Smooth muscle cell (in vitro differentiated cells): ENCODE measurements at regions not wholly inside any gene's neighbourhood (a gene's known extent, or its start where the extent isn't known, plus 50 kb on each side); places are given as distances from the start of the nearest gene placed in this dataset.

ENCODE experiments used
- DNase-seq: peaks from one replicate; lab custom pipeline; 2025; ENCODE audit not compliant: unreplicated experiment; lab: John Stamatoyannopoulos, UW
- H2AFZ ChIP-seq: fragments of 200-600 bp; sonication (generic); 2 replicates; pipeline ENCODE4 v1.6.0; 2016; ENCODE audit warnings: antibody characterized with exemption, low read depth, mild to moderate bottlenecking
- H3F3A ChIP-seq: fragments of 200-600 bp; sonication (generic); 2 replicates; pipeline ENCODE4 v1.6.0; 2017; ENCODE audit warnings: antibody characterized with exemption, low read depth
- H3K27ac ChIP-seq: fragments of 200-600 bp; sonication (generic); 2 replicates; pipeline ENCODE4 v1.5.1; 2016; ENCODE audit warnings: low read depth, mild to moderate bottlenecking
- H3K27me3 ChIP-seq: fragments of 200-600 bp; sonication (generic); 2 replicates; pipeline ENCODE4 v1.6.1; 2016; ENCODE audit warnings: low read depth, mild to moderate bottlenecking
- H3K36me3 ChIP-seq: fragments of 200-600 bp; sonication (generic); 2 replicates; pipeline ENCODE4 v1.5.1; 2016; ENCODE audit warnings: low read depth
- H3K4me1 ChIP-seq: fragments of 200-600 bp; sonication (generic); 2 replicates; pipeline ENCODE4 v1.5.1; 2016; ENCODE audit warnings: low read depth
- H3K4me2 ChIP-seq: fragments of 200-600 bp; sonication (generic); 2 replicates; pipeline ENCODE4 v1.6.0; 2016; ENCODE audit warnings: mild to moderate bottlenecking
- H3K4me3 ChIP-seq: fragments of 200-600 bp; sonication (generic); 2 replicates; pipeline ENCODE4 v1.5.1; 2016; ENCODE audit warnings: mild to moderate bottlenecking
- H3K79me2 ChIP-seq: fragments of 200-600 bp; sonication (generic); 2 replicates; pipeline ENCODE4 v1.6.0; 2016; ENCODE audit warnings: low read depth, mild to moderate bottlenecking
- H3K9ac ChIP-seq: fragments of 200-600 bp; sonication (generic); 2 replicates; pipeline ENCODE4 v1.6.0; 2016; ENCODE audit warnings: low read depth
- H3K9me3 ChIP-seq: fragments of 200-600 bp; sonication (generic); replicated peaks from 2 replicates; pipeline ENCODE4 v1.5.1; 2016; ENCODE audit warnings: low read depth
- H4K20me1 ChIP-seq: fragments of 200-600 bp; sonication (generic); 2 replicates; pipeline ENCODE4 v1.6.0; 2016; ENCODE audit warnings: low read depth
- WGBS: methylation state at CpG from one replicate; pipeline ENCODE4 v1.1.7; 2016; ENCODE audit warnings: low lambda C conversion rate; 5-methylcytosine and 5-hydroxymethylcytosine counted together
- TF ChIP-seq, protein P1 (sequence below): fragments of 200-600 bp; sonication (generic); IDR thresholded peaks from 2 replicates; pipeline ENCODE4 v1.5.1; 2017; ENCODE audit warnings: borderline replicate concordance, mild to moderate bottlenecking, antibody characterized with exemption; ENCODE audit not compliant: insufficient read depth, poor library complexity, severe bottlenecking

DNA sequence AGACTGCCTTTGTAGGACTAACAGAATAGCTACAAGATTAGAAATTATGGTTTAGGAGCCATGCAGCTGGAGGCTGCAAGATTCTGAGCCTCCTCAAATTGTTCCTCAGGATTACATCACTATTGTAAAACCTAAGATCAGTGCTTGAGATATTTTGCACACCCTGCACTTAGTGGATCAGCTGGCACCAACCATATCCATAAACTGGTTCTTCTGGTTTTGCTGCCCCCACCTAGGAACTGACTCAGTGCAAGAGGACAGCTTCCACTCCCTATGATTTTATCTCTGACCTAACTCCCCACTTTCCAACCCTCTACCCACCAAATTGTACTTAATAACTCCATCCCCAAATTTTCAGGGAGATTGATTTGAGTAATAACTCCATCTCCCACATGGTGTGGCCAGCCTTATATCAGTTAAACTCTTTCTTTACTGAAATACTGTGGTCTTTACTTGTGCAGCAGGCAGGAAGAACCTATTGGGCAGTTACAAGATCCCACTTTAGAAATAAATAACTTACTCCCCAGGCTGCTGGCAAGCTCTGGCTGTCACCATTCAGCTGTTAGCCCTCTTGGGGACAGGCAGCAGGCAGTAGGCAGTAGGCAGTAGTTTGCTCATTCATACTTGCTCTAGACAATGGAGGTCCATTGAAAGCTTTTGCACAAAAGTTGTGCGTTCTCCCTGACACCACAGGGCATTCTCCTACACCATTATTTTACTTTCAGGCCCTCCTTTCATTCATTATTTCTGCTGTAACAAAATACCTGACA is 119.0 kb downstream of the SLC17A6 start:
- no peak for DNase-seq
- Histone ChIP-seq H3K4me1 (peaks cover 7% of the 10 kb centered on the region), H3K9ac (no peak overlapping the region), H3F3A (no peaks in the 10 kb centered on the region), H3K4me3 (no peak overlapping the region), H2AFZ (no peak overlapping the region), H3K27ac (peak overlapping the region; percentile 85), H3K36me3 (no peaks in the 10 kb centered on the region), H4K20me1 (no peaks in the 10 kb centered on the region), H3K4me2 (no peak overlapping the region), H3K79me2 (no peaks in the 10 kb centered on the region), H3K9me3 (no peaks in the 10 kb centered on the region), H3K27me3 (no peaks in the 10 kb centered on the region)
- TF ChIP-seq, protein P1, sequence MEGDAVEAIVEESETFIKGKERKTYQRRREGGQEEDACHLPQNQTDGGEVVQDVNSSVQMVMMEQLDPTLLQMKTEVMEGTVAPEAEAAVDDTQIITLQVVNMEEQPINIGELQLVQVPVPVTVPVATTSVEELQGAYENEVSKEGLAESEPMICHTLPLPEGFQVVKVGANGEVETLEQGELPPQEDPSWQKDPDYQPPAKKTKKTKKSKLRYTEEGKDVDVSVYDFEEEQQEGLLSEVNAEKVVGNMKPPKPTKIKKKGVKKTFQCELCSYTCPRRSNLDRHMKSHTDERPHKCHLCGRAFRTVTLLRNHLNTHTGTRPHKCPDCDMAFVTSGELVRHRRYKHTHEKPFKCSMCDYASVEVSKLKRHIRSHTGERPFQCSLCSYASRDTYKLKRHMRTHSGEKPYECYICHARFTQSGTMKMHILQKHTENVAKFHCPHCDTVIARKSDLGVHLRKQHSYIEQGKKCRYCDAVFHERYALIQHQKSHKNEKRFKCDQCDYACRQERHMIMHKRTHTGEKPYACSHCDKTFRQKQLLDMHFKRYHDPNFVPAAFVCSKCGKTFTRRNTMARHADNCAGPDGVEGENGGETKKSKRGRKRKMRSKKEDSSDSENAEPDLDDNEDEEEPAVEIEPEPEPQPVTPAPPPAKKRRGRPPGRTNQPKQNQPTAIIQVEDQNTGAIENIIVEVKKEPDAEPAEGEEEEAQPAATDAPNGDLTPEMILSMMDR: no peak
- whole genome bisulfite sequencing: 78% methylated on average over 1 of the region's 1 CpG

GRCh38 chr11:22454461-22455090 is 116.4 kb downstream of the SLC17A6 start:
- H3K4me3 ChIP-seq: no peak overlapping the region
- peaks cover 7% of the 10 kb centered on the region for H3K4me1 ChIP-seq
- no peaks in the 10 kb centered on the region for H3K27me3 ChIP-seq
- no peak overlapping the region for H2AFZ ChIP-seq
- no peak overlapping the region for H3K27ac ChIP-seq
- 86% methylated on average over 4 of the region's 4 CpGs for WGBS
- H4K20me1 ChIP-seq: no peaks in the 10 kb centered on the region
- TF ChIP-seq, protein P1: no peak
- no peaks in the 10 kb centered on the region for H3K9me3 ChIP-seq
- no peaks in the 10 kb centered on the region for H3K79me2 ChIP-seq
- H3K9ac ChIP-seq: no peak overlapping the region
- no peak overlapping the region for H3K4me2 ChIP-seq
- no peak for DNase-seq
- no peaks in the 10 kb centered on the region for H3F3A ChIP-seq
- no peaks in the 10 kb centered on the region for H3K36me3 ChIP-seq

GRCh38 chr11:22449441-22449840 is 111.3 kb downstream of the SLC17A6 start:
- Histone ChIP-seq H3K27ac (no peak overlapping the region), H3F3A (no peaks in the 10 kb centered on the region), H4K20me1 (no peaks in the 10 kb centered on the region), H3K4me1 (no peaks in the 10 kb centered on the region), H3K27me3 (no peaks in the 10 kb centered on the region), H3K9ac (no peak overlapping the region), H3K79me2 (no peaks in the 10 kb centered on the region), H3K4me2 (no peak overlapping the region), H2AFZ (no peak overlapping the region), H3K36me3 (no peaks in the 10 kb centered on the region), H3K9me3 (no peaks in the 10 kb centered on the region), H3K4me3 (no peak overlapping the region)
- no peak for DNase-seq
- TF ChIP-seq, protein P1: no peak
